B cell (primary cell): ENCODE measurements at regions not wholly inside any gene's neighbourhood (a gene's known extent, or its start where the extent isn't known, plus 50 kb on each side); places are given as distances from the start of the nearest gene placed in this dataset.

Source experiments
- ATAC-seq: fragments of 200-7000 bp; cut with Tn5 transposase; one replicate; pipeline ENCODE4 v1.10.0; 2021; ENCODE audit warnings: low read depth, mild to moderate bottlenecking, moderate number of reproducible peaks, moderate library complexity
- CTCF ChIA-PET: fragments of 350-600 bp; sonication (Branson Sonifier 250); formaldehyde crosslinking; loops from one replicate; lab custom pipeline; 2021; ENCODE audit warnings: antibody characterized with exemption, inconsistent platforms; lab: Charles Lee
- POLR2A ChIA-PET: fragments of 350-600 bp; sonication (Branson Sonifier 250); formaldehyde crosslinking; loops from one replicate; lab custom pipeline; 2021; ENCODE audit warnings: antibody characterized with exemption; lab: Charles Lee
- DNase-seq: peaks from one replicate; pipeline ENCODE4 v3.0.0; 2013
- H2AFZ ChIP-seq: 2 replicates; pipeline ENCODE4 v1.6.1; 2012; ENCODE audit warnings: mild to moderate bottlenecking, low read depth, low read length; ENCODE audit not compliant: insufficient read depth, poor library complexity, severe bottlenecking
- H3K27ac ChIP-seq, 2 donors: 1 replicate in 1 of 2; 2 replicates in 1 of 2; pipeline ENCODE4 v1.5.1; 2012 to 2013; ENCODE audit warnings: low read length in 2 of 2, mild to moderate bottlenecking in 2 of 2, moderate library complexity in 1 of 2
- H3K27me3 ChIP-seq, 4 experiments: fragments of 200-600 bp in 1 of 4; sonication (generic) in 1 of 4; replicated peaks in 1 of 4; 1 replicate in 2 of 4; 2 replicates in 2 of 4; pipeline versions ENCODE4 v1.6.1 to v1.7.0; 2013 to 2016; ENCODE audit warnings: low read length in 3 of 4, mild to moderate bottlenecking in 2 of 4, mixed read lengths in 1 of 4, moderate library complexity in 1 of 4; ENCODE audit not compliant: insufficient read depth in 4 of 4, control insufficient read depth in 3 of 4; ENCODE audit errors: control extremely low read depth in 1 of 4
- H3K36me3 ChIP-seq, 2 experiments: replicated peaks in 1 of 2; 1 replicate in 1 of 2; 2 replicates in 1 of 2; pipeline versions ENCODE4 v1.6.1 to v1.7.1; 2013; ENCODE audit warnings: low read length in 1 of 2; ENCODE audit not compliant: insufficient read depth in 2 of 2, control insufficient read depth in 1 of 2; ENCODE audit errors: control extremely low read depth in 1 of 2, extremely low read depth in 1 of 2
- H3K4me1 ChIP-seq, 2 donors: fragments of 200-600 bp in 1 of 2; sonication (generic) in 1 of 2; 1 replicate in 1 of 2; 2 replicates in 1 of 2; pipeline versions ENCODE4 v1.5.1 to v1.6.1; 2013 to 2017; ENCODE audit warnings: low read length in 2 of 2; ENCODE audit not compliant: control insufficient read depth in 2 of 2, insufficient read depth in 2 of 2
- H3K4me2 ChIP-seq: replicated peaks from 2 replicates; pipeline ENCODE3; 2012; ENCODE audit warnings: mild to moderate bottlenecking, low read depth, low read length; ENCODE audit not compliant: poor library complexity, severe bottlenecking
- H3K4me3 ChIP-seq, 5 experiments: fragments of 200-600 bp in 1 of 5; sonication (generic) in 1 of 5; 1 replicate in 3 of 5; 2 replicates in 2 of 5; pipeline versions ENCODE4 v1.5.1 to v1.7.0; 2011 to 2016; ENCODE audit warnings: low read length in 4 of 5, mild to moderate bottlenecking in 4 of 5, low read depth in 2 of 5, control low read depth in 1 of 5, moderate library complexity in 1 of 5; ENCODE audit not compliant: insufficient read depth in 1 of 5; ENCODE audit errors: control extremely low read depth in 1 of 5, extremely low read depth in 1 of 5
- H3K79me2 ChIP-seq: fragments of 200-600 bp; sonication (generic); one replicate; pipeline ENCODE4 v1.6.0; 2016; ENCODE audit warnings: low read length; ENCODE audit not compliant: control insufficient read depth, insufficient read depth
- H3K9ac ChIP-seq: fragments of 200-600 bp; sonication (generic); 2 replicates; pipeline ENCODE4 v1.6.1; 2017; ENCODE audit warnings: mild to moderate bottlenecking, low read length, moderate library complexity
- H3K9me3 ChIP-seq, 3 donors: one replicate each; pipeline versions ENCODE4 v1.6.1 to v1.7.1; 2013; ENCODE audit warnings: low read length in 2 of 3; ENCODE audit not compliant: control insufficient read depth in 2 of 3, insufficient read depth in 1 of 3; ENCODE audit errors: control extremely low read depth in 1 of 3
- H4K20me1 ChIP-seq: 2 replicates; pipeline ENCODE4 v1.6.0; 2012; ENCODE audit warnings: mild to moderate bottlenecking, low read length; ENCODE audit not compliant: insufficient read depth, control insufficient read depth, poor library complexity, severe bottlenecking
- H3K27ac Mint-ChIP-seq: one replicate; pipeline ENCODE4 v1.8.0; 2021; ENCODE audit warnings: mixed read lengths
- H3K27me3 Mint-ChIP-seq: one replicate; pipeline ENCODE4 v1.8.0; 2021; ENCODE audit warnings: mixed read lengths
- H3K4me1 Mint-ChIP-seq: one replicate; pipeline ENCODE4 v1.8.0; 2021; ENCODE audit warnings: mixed read lengths
- H3K4me3 Mint-ChIP-seq: one replicate; pipeline ENCODE4 v1.8.0; 2021; ENCODE audit warnings: mixed read lengths
- H3K9me3 Mint-ChIP-seq: one replicate; pipeline ENCODE4 v1.8.0; 2022; ENCODE audit warnings: mixed read lengths; ENCODE audit not compliant: insufficient read depth
- EZH2 ChIP-seq: IDR thresholded peaks from 2 replicates; pipeline ENCODE4 v1.6.1; 2012; ENCODE audit warnings: borderline replicate concordance, low read depth, mild to moderate bottlenecking, moderate library complexity, low read length; ENCODE audit not compliant: insufficient read depth, poor library complexity, severe bottlenecking
- WGBS: methylation state at CpG from one replicate; pipeline ENCODE4 v1.1.5; 2013; ENCODE audit warnings: missing lambda C conversion rate; ENCODE audit not compliant: insufficient coverage; 5-methylcytosine and 5-hydroxymethylcytosine counted together
- intact Hi-C: fragments of 100-400 bp; cut with micrococcal nuclease; formaldehyde crosslinking; loops from one replicate; pipeline ENCODE4 v1.10.0; 2022
- TF ChIP-seq, protein P1 (sequence below): fragments of 200-600 bp; IDR thresholded peaks from one replicate; pipeline ENCODE4 v1.8.0; 2022; ENCODE audit warnings: antibody characterized with exemption, mild to moderate bottlenecking

GRCh38 chr6:112935402-112936078 is 588.4 kb downstream of the RFPL4B start:
- Histone ChIP-seq H3K4me2 (peak overlapping the region; percentile 18), H3K4me1 (peaks cover 4 to 12% of the 10 kb centered on the region in 2 donors), H3K79me2 (no peaks in the 10 kb centered on the region), H3K4me3 (no peak overlapping the region), H3K27me3 (no peaks in the 10 kb centered on the region), H3K9ac (no peak overlapping the region), H4K20me1 (no peaks in the 10 kb centered on the region), H3K36me3 (no peaks in the 10 kb centered on the region), H3K9me3 (no peaks in the 10 kb centered on the region), H3K27ac (no peak overlapping the region), H2AFZ (no peak overlapping the region)
- CTCF ChIA-PET: no interaction called here
- no peak for ATAC-seq
- Mint-ChIP-seq H3K9me3 (no peaks in the 10 kb centered on the region), H3K4me3 (no peak overlapping the region), H3K27me3 (peaks cover 4% of the 10 kb centered on the region), H3K27ac (no peak overlapping the region), H3K4me1 (no peaks in the 10 kb centered on the region)
- intact Hi-C loops: no loop called here
- no CpG with 5 or more reads among the region's 2 CpGs for WGBS
- POLR2A ChIA-PET: no interaction called here
- no peak for TF ChIP-seq EZH2
- TF ChIP-seq, protein P1, sequence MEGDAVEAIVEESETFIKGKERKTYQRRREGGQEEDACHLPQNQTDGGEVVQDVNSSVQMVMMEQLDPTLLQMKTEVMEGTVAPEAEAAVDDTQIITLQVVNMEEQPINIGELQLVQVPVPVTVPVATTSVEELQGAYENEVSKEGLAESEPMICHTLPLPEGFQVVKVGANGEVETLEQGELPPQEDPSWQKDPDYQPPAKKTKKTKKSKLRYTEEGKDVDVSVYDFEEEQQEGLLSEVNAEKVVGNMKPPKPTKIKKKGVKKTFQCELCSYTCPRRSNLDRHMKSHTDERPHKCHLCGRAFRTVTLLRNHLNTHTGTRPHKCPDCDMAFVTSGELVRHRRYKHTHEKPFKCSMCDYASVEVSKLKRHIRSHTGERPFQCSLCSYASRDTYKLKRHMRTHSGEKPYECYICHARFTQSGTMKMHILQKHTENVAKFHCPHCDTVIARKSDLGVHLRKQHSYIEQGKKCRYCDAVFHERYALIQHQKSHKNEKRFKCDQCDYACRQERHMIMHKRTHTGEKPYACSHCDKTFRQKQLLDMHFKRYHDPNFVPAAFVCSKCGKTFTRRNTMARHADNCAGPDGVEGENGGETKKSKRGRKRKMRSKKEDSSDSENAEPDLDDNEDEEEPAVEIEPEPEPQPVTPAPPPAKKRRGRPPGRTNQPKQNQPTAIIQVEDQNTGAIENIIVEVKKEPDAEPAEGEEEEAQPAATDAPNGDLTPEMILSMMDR: no peak
- no peak for DNase-seq

DNA sequence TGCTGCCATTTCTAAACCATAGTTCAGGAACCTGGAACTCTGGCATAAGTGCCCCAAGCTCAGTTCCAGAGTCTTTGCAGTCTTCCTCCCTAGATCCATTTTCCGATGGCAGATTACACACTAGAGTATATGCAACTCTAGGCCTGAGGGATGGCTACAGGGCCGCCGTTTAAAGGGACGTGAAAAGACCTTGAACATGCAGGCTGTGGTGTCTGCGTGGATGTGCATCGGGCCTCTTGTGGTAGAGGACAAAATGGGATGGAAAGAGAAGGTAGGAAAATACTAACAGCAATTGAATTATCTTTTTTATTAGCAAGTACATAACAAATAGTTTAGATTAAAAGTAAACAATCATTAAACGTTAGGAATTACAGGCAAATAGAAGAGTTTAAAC is 588.9 kb downstream of the RFPL4B start:
- CTCF ChIA-PET: no interaction called here
- ATAC-seq (no peak), DNase-seq (no peak)
- H3K9me3 Mint-ChIP-seq: no peaks in the 10 kb centered on the region
- peaks cover 4% of the 10 kb centered on the region for H3K27me3 Mint-ChIP-seq
- POLR2A ChIA-PET: no interaction called here
- Histone ChIP-seq H3K36me3 (no peaks in the 10 kb centered on the region), H3K4me1 (peaks cover 4 to 12% of the 10 kb centered on the region in 2 donors), H2AFZ (no peak overlapping the region), H3K9me3 (no peaks in the 10 kb centered on the region), H3K27ac (no peak overlapping the region), H3K9ac (no peak overlapping the region), H3K27me3 (no peaks in the 10 kb centered on the region), H3K4me2 (no peak overlapping the region), H3K79me2 (no peaks in the 10 kb centered on the region), H3K4me3 (no peak overlapping the region), H4K20me1 (no peaks in the 10 kb centered on the region)
- intact Hi-C loops: no loop called here
- TF ChIP-seq EZH2: no peak
- TF ChIP-seq, protein P1: no peak
- no peaks in the 10 kb centered on the region for H3K4me1 Mint-ChIP-seq
- H3K4me3 Mint-ChIP-seq: no peak overlapping the region
- no peak overlapping the region for H3K27ac Mint-ChIP-seq
- WGBS: 96% methylated on average over 4 of the region's 7 CpGs
